ENCODE measurements at regions not wholly inside any gene's neighbourhood (a gene's known extent, or its start where the extent isn't known, plus 50 kb on each side); places are given as distances from the start of the nearest gene placed in this dataset.

DNA sequence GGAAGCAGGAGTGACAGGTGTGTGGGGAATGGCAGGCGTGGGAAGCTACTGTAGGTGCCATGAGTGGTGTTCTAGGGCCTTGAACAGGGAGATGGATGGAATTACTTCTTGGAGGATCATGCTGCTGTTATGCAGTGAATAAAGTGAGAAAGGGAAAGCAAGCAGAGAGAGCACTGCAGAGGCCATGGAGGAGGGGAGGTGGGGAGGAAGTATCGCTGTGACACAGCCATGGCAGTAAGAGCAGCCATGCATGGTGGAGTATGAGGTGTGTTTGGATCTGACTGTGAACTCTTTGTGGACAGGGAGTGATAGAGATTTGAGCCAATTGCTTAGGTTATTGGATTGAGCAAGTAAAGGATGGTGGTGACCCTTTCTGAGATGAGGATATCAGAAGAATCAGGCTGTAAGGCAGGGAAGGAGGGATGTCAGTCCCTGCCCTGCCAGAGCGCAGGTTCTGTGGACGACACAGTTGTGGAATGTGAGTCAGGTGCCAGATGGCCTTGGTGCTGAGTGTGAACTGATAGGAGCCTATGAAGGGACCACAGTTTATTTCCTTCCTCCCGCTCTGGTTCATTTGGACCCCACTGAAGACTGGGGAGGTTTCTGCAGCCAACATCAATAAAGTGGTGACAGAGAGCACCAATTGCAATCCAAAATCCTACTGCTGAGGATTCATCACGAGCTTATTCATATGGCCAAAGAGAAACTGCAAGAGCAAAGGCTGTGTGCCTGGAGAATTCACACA, 105.5 kb upstream of the TMEM72 start:
- peaks cover 50% of the 10 kb centered on the region for H3K4me1 Mint-ChIP-seq (ENCODE audit: low read depth, unreplicated experiment)
- no TSS peak for BruUV-seq (replicated peaks)
- no peak overlapping the region for H3K27ac Mint-ChIP-seq (ENCODE audit: unreplicated experiment)
- CTCF ChIA-PET = interaction anchor here (1.0 kb wide), 1 partner anchor 69 kb away, joined by 3 read pairs; no protein-coding TSS in a partner anchor
- no peaks in the 10 kb centered on the region for H3K36me3 Mint-ChIP-seq (ENCODE audit: insufficient read depth, unreplicated experiment)
- DNase-seq = no peak
- TF ChIP-seq, protein P1, sequence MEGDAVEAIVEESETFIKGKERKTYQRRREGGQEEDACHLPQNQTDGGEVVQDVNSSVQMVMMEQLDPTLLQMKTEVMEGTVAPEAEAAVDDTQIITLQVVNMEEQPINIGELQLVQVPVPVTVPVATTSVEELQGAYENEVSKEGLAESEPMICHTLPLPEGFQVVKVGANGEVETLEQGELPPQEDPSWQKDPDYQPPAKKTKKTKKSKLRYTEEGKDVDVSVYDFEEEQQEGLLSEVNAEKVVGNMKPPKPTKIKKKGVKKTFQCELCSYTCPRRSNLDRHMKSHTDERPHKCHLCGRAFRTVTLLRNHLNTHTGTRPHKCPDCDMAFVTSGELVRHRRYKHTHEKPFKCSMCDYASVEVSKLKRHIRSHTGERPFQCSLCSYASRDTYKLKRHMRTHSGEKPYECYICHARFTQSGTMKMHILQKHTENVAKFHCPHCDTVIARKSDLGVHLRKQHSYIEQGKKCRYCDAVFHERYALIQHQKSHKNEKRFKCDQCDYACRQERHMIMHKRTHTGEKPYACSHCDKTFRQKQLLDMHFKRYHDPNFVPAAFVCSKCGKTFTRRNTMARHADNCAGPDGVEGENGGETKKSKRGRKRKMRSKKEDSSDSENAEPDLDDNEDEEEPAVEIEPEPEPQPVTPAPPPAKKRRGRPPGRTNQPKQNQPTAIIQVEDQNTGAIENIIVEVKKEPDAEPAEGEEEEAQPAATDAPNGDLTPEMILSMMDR (IDR thresholded peaks at IDR 0.05; ENCODE audit: unreplicated experiment) = no peak
- no peak overlapping the region for H3K4me3 Mint-ChIP-seq (ENCODE audit: low read depth, unreplicated experiment)
- peaks cover 2% of the 10 kb centered on the region for H3K9me3 Mint-ChIP-seq (ENCODE audit: low read depth, unreplicated experiment)
- H3K27me3 Mint-ChIP-seq (ENCODE audit: unreplicated experiment) = no peaks in the 10 kb centered on the region
- intact Hi-C loops (cut with micrococcal nuclease; ENCODE audit: unreplicated experiment) = no loop called here

DNA sequence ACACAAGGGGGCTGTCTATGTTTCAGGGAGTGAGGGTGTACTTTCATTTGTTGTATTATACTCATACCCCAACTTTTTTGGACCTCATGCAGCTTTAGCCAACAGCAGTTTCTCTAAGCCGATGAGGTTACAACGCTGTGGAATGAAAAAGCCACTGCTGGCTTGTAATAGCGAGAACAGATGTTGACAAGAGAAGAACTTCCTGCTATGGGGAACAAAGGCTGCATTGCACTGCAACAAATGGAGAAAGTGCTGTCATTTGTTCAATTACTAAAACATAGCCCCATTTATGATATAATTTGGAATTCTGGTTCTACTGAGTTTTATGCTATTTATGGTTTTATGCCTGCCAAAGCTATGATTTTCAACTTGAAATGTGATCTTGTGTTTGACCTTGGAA, 104.2 kb upstream of the TMEM72 start:
- Mint-ChIP-seq H3K27me3 (ENCODE audit: unreplicated experiment) (no peaks in the 10 kb centered on the region), H3K9me3 (ENCODE audit: low read depth, unreplicated experiment) (no peaks in the 10 kb centered on the region), H3K27ac (ENCODE audit: unreplicated experiment) (no peak overlapping the region), H3K4me1 (ENCODE audit: low read depth, unreplicated experiment) (peaks cover 36% of the 10 kb centered on the region), H3K36me3 (ENCODE audit: insufficient read depth, unreplicated experiment) (no peaks in the 10 kb centered on the region), H3K4me3 (ENCODE audit: low read depth, unreplicated experiment) (no peak overlapping the region)
- DNase-seq = no peak
- CTCF ChIA-PET = no interaction called here
- BruUV-seq (replicated peaks) = no TSS peak
- TF ChIP-seq, protein P1 (IDR thresholded peaks at IDR 0.05; ENCODE audit: unreplicated experiment) = no peak
- intact Hi-C loops (cut with micrococcal nuclease; ENCODE audit: unreplicated experiment) = no loop called here

DNA sequence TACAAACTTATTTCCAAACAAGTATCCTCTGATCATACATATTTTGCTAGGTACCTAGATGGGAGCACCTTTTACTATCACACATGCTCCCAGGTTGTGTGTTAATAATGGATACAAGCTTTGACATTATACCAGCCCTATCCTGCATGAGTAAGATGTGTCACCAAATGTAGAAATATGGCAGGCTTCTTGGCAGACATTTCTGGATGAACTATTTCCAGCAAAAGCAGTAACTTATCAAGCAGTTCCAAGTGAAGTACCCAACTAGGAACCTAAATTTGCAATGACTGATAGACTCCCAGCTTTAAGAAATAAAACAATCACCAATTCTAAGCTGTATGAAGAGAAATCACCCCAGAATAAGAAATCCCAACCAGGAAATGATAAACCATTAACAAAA, 103.7 kb upstream of the TMEM72 start:
- CTCF ChIA-PET = no interaction called here
- TF ChIP-seq, protein P1 (IDR thresholded peaks at IDR 0.05; ENCODE audit: unreplicated experiment) = no peak
- H3K4me1 Mint-ChIP-seq (ENCODE audit: low read depth, unreplicated experiment) = peaks cover 31% of the 10 kb centered on the region
- H3K9me3 Mint-ChIP-seq (ENCODE audit: low read depth, unreplicated experiment) = no peaks in the 10 kb centered on the region
- no peak overlapping the region for H3K4me3 Mint-ChIP-seq (ENCODE audit: low read depth, unreplicated experiment)
- no peaks in the 10 kb centered on the region for H3K27me3 Mint-ChIP-seq (ENCODE audit: unreplicated experiment)
- no peaks in the 10 kb centered on the region for H3K36me3 Mint-ChIP-seq (ENCODE audit: insufficient read depth, unreplicated experiment)
- no peak overlapping the region for H3K27ac Mint-ChIP-seq (ENCODE audit: unreplicated experiment)
- BruUV-seq (replicated peaks) = no TSS peak
- no peak for DNase-seq
- intact Hi-C loops (cut with micrococcal nuclease; ENCODE audit: unreplicated experiment) = no loop called here

DNA sequence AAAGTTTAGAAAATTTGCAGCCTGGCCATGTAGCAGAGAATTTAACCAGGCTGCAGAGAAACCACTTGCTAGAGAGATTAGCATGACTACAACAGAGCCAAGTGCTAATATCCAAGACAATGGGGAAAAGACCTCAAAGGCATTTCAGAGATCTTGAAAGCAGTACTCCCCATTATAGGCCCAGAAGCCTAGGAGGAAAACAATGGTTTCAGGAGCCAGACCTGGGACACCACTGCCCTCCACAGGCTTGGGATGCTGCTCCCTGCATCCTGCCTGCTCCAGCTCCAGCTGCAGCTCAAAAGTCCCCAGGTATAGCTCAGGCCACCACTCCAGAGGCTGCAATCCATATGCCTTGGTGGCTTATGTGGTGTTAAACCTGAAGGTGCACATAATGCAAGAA, 101.5 kb upstream of the TMEM72 start:
- peaks cover 10% of the 10 kb centered on the region for H3K4me1 Mint-ChIP-seq (ENCODE audit: low read depth, unreplicated experiment)
- H3K27me3 Mint-ChIP-seq (ENCODE audit: unreplicated experiment) = no peaks in the 10 kb centered on the region
- no peaks in the 10 kb centered on the region for H3K9me3 Mint-ChIP-seq (ENCODE audit: low read depth, unreplicated experiment)
- BruUV-seq (replicated peaks) = no TSS peak
- intact Hi-C loops (cut with micrococcal nuclease; ENCODE audit: unreplicated experiment) = no loop called here
- DNase-seq = no peak
- no peaks in the 10 kb centered on the region for H3K36me3 Mint-ChIP-seq (ENCODE audit: insufficient read depth, unreplicated experiment)
- no peak overlapping the region for H3K4me3 Mint-ChIP-seq (ENCODE audit: low read depth, unreplicated experiment)
- H3K27ac Mint-ChIP-seq (ENCODE audit: unreplicated experiment) = no peak overlapping the region
- TF ChIP-seq, protein P1 (IDR thresholded peaks at IDR 0.05; ENCODE audit: unreplicated experiment) = no peak
- CTCF ChIA-PET = no interaction called here

All from Calu3 (cell line).